ENCODE measurements at regions not wholly inside any gene's neighbourhood (a gene's known extent, or its start where the extent isn't known, plus 50 kb on each side); places are given as distances from the start of the nearest gene placed in this dataset.

DNA sequence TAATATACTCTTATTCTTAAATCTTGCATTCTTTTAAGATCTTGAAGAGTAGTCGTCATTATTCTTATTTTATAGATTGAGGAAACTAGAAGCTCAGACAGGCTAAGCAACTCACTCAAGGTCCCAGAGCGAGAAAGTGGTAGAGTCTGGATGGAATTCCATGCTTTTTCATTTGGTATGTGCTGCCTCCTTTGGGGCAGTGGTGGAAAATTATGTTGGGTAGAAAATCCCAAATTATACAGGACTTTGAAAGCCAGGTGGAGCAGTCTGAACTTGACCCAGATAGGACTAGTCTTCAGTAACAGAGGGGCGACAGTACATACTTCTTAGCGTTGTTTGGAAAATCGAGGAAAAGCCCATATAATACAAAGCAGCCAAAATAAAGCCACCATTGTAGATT lies 205.6 kb downstream of the ATG4C start:
- TF ChIP-seq, protein P1, sequence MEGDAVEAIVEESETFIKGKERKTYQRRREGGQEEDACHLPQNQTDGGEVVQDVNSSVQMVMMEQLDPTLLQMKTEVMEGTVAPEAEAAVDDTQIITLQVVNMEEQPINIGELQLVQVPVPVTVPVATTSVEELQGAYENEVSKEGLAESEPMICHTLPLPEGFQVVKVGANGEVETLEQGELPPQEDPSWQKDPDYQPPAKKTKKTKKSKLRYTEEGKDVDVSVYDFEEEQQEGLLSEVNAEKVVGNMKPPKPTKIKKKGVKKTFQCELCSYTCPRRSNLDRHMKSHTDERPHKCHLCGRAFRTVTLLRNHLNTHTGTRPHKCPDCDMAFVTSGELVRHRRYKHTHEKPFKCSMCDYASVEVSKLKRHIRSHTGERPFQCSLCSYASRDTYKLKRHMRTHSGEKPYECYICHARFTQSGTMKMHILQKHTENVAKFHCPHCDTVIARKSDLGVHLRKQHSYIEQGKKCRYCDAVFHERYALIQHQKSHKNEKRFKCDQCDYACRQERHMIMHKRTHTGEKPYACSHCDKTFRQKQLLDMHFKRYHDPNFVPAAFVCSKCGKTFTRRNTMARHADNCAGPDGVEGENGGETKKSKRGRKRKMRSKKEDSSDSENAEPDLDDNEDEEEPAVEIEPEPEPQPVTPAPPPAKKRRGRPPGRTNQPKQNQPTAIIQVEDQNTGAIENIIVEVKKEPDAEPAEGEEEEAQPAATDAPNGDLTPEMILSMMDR (conservative IDR thresholded peaks at IDR 0.05; ENCODE audit: low read length), result 0 out of 2 replicates have a peak, but pooled peaks have one; percentile 17
- TF ChIP-seq EZH2phosphoT487 (IDR thresholded peaks at IDR 0.05; ENCODE audit: borderline replicate concordance, low read depth, low read length), result no peak

Measured in OCI-LY7 (cell line).